Vagina (tissue), 2 donors: ENCODE measurements at regions not wholly inside any gene's neighbourhood (a gene's known extent, or its start where the extent isn't known, plus 50 kb on each side); places are given as distances from the start of the nearest gene placed in this dataset.
"Not testable (repeated sequence)": the region's sequence is repeated elsewhere in the genome, so short reads cannot be mapped to it uniquely, and the experiment has no call there.

ENCODE experiments used
- POLR2A ChIP-seq, 2 donors: fragments of 450-650 bp; IDR thresholded peaks; one replicate each; pipeline ENCODE4 v1.6.1; 2017; ENCODE audit warnings: antibody characterized with exemption in 2 of 2, mild to moderate bottlenecking in 2 of 2, moderate library complexity in 2 of 2
- POLR2AphosphoS5 ChIP-seq, 2 donors: sonication (generic); formaldehyde crosslinking; IDR thresholded peaks; one replicate each; pipeline ENCODE4 v1.9.0; 2017; ENCODE audit warnings: antibody characterized with exemption in 2 of 2, mild to moderate bottlenecking in 2 of 2, low read depth in 1 of 2; ENCODE audit not compliant: insufficient read depth in 1 of 2
- TF ChIP-seq, protein P1 (sequence below), 3 experiments: fragments of 450-650 bp in 2 of 3; fragments of 200-600 bp in 1 of 3; sonication (generic) in 1 of 3; IDR thresholded peaks; one replicate each; pipeline ENCODE4 v1.5.1; 2017 to 2019; ENCODE audit warnings: antibody characterized with exemption in 3 of 3, mild to moderate bottlenecking in 2 of 3, moderate library complexity in 2 of 3

DNA sequence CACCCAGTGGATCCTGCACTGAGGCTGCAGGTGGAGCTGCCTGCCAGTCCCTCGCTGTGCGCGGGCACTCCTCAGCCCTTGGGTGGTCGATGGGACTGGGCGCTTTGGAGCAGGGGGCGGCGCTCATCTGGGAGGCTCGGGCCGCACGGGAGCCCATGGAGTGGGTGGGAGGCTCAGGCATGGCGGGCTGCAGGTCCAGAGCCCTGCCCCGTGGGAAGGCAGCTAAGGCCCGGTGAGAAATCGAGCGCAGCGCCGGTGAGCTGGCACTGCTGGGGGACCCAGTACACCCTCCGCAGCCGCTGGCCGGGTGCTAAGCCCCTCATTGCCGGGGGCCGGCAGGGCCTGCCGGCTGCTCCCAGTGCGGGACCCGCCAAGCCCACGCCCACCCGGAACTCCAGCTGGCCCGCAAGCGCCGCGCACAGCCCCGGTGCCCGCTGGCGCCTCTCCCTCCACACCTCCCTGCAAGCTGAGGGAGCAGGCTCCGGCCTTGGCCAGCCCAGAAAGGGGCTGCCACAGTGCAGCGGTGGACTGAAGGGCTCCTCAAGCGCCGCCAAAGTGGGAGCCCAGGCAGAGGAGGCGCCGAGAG lies 1636.5 kb downstream of the BRINP3 start:
- TF ChIP-seq, protein P1, sequence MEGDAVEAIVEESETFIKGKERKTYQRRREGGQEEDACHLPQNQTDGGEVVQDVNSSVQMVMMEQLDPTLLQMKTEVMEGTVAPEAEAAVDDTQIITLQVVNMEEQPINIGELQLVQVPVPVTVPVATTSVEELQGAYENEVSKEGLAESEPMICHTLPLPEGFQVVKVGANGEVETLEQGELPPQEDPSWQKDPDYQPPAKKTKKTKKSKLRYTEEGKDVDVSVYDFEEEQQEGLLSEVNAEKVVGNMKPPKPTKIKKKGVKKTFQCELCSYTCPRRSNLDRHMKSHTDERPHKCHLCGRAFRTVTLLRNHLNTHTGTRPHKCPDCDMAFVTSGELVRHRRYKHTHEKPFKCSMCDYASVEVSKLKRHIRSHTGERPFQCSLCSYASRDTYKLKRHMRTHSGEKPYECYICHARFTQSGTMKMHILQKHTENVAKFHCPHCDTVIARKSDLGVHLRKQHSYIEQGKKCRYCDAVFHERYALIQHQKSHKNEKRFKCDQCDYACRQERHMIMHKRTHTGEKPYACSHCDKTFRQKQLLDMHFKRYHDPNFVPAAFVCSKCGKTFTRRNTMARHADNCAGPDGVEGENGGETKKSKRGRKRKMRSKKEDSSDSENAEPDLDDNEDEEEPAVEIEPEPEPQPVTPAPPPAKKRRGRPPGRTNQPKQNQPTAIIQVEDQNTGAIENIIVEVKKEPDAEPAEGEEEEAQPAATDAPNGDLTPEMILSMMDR (IDR thresholded peaks at IDR 0.05), result not testable (repeated sequence)
- not testable (repeated sequence) for TF ChIP-seq POLR2A (IDR thresholded peaks at IDR 0.05); POLR2AphosphoS5 (IDR thresholded peaks at IDR 0.05; ENCODE audit: insufficient read depth in 1 of 2, low read depth in 1 of 2)
